ENCODE measurements at regions not wholly inside any gene's neighbourhood (a gene's known extent, or its start where the extent isn't known, plus 50 kb on each side); places are given as distances from the start of the nearest gene placed in this dataset.

- dilution Hi-C loops (cut with MboI; ENCODE audit: extremely low pct_ligation_motif_present, low sequenced_read_pairs), result no loop called here
- Histone ChIP-seq H3K27me3 (ENCODE audit: control insufficient read depth, extremely low read depth, insufficient read depth, low read length) (no peaks in the 10 kb centered on the region), H3K9me1 (ENCODE audit: control insufficient read depth, extremely low read depth, insufficient read depth, low read length) (no peaks in the 10 kb centered on the region), H3K9me3 (ENCODE audit: control insufficient read depth, low read depth, low read length) (no peaks in the 10 kb centered on the region), H3K4me3 (ENCODE audit: control insufficient read depth in 2 of 3, extremely low read depth in 1 of 3, insufficient read depth in 2 of 3, low read depth in 1 of 3, low read length in 3 of 3) (no peak overlapping the region), H3K27ac (ENCODE audit: control insufficient read depth, insufficient read depth, low read length) (no peak overlapping the region), H3K9ac (ENCODE audit: control insufficient read depth, extremely low read depth, insufficient read depth, low read length) (no peak overlapping the region), H3K36me3 (ENCODE audit: control insufficient read depth in 2 of 2, extremely low read depth in 1 of 2, insufficient read depth in 2 of 2, low read length in 2 of 2) (no peaks in the 10 kb centered on the region), H3K79me2 (ENCODE audit: control insufficient read depth, insufficient read depth, low read length) (no peaks in the 10 kb centered on the region), H3K4me1 (ENCODE audit: control insufficient read depth, extremely low read depth, insufficient read depth, low read length) (no peaks in the 10 kb centered on the region), H3K4me2 (ENCODE audit: control insufficient read depth, extremely low read depth, insufficient read depth, low read depth, low read length) (no peak overlapping the region), H2AFZ (ENCODE audit: control insufficient read depth, low read length) (no peak overlapping the region), H4K20me1 (ENCODE audit: control insufficient read depth, extremely low read depth, insufficient read depth, low read length) (no peaks in the 10 kb centered on the region)
- DNase-seq (ENCODE audit: low read depth, low spot score) (no peak), FAIRE-seq (no peak)
- TF ChIP-seq EZH2 (IDR thresholded peaks at IDR 0.05; ENCODE audit: low read length), result no peak
- no peak for TF ChIP-seq CTCF (optimal IDR thresholded peaks at IDR 0.05 in 1 of 3, IDR thresholded peaks at IDR 0.05 in 1 of 3, conservative IDR thresholded peaks at IDR 0.05 in 1 of 3; ENCODE audit: extremely low read depth in 1 of 3, insufficient read depth in 2 of 3, low read length in 3 of 3)
Observed at GRCh38 chr1:219555806-219556205, 57.1 kb downstream of the ZC3H11B start.

GRCh38 chr1:219555031-219555692, 57.7 kb downstream of the ZC3H11B start:
- DNase-seq (ENCODE audit: low read depth, low spot score) (no peak), FAIRE-seq (no peak)
- Histone ChIP-seq H3K9ac (ENCODE audit: control insufficient read depth, extremely low read depth, insufficient read depth, low read length) (no peak overlapping the region), H3K4me1 (ENCODE audit: control insufficient read depth, extremely low read depth, insufficient read depth, low read length) (no peaks in the 10 kb centered on the region), H3K9me1 (ENCODE audit: control insufficient read depth, extremely low read depth, insufficient read depth, low read length) (no peaks in the 10 kb centered on the region), H3K27ac (ENCODE audit: control insufficient read depth, insufficient read depth, low read length) (no peak overlapping the region), H2AFZ (ENCODE audit: control insufficient read depth, low read length) (no peak overlapping the region), H3K79me2 (ENCODE audit: control insufficient read depth, insufficient read depth, low read length) (no peaks in the 10 kb centered on the region), H3K27me3 (ENCODE audit: control insufficient read depth, extremely low read depth, insufficient read depth, low read length) (no peaks in the 10 kb centered on the region), H3K4me2 (ENCODE audit: control insufficient read depth, extremely low read depth, insufficient read depth, low read depth, low read length) (no peak overlapping the region), H3K4me3 (ENCODE audit: control insufficient read depth in 2 of 3, extremely low read depth in 1 of 3, insufficient read depth in 2 of 3, low read depth in 1 of 3, low read length in 3 of 3) (no peak overlapping the region), H3K36me3 (ENCODE audit: control insufficient read depth in 2 of 2, extremely low read depth in 1 of 2, insufficient read depth in 2 of 2, low read length in 2 of 2) (no peaks in the 10 kb centered on the region), H3K9me3 (ENCODE audit: control insufficient read depth, low read depth, low read length) (no peaks in the 10 kb centered on the region), H4K20me1 (ENCODE audit: control insufficient read depth, extremely low read depth, insufficient read depth, low read length) (no peaks in the 10 kb centered on the region)
- TF ChIP-seq EZH2 (IDR thresholded peaks at IDR 0.05; ENCODE audit: low read length), result no peak
- no peak for TF ChIP-seq CTCF (optimal IDR thresholded peaks at IDR 0.05 in 1 of 3, IDR thresholded peaks at IDR 0.05 in 1 of 3, conservative IDR thresholded peaks at IDR 0.05 in 1 of 3; ENCODE audit: extremely low read depth in 1 of 3, insufficient read depth in 2 of 3, low read length in 3 of 3)
- dilution Hi-C loops (cut with MboI; ENCODE audit: extremely low pct_ligation_motif_present, low sequenced_read_pairs), result no loop called here
